MM.1S (cell line): ENCODE measurements at regions not wholly inside any gene's neighbourhood (a gene's known extent, or its start where the extent isn't known, plus 50 kb on each side); places are given as distances from the start of the nearest gene placed in this dataset.

Experiments used
- CTCF ChIP-seq: fragments of 300-600 bp; sonication (generic); IDR thresholded peaks from 2 replicates; pipeline ENCODE4 v1.5.1; 2016; ENCODE audit warnings: antibody characterized with exemption, low read length, mixed read lengths
- EZH2 ChIP-seq: fragments of 300-600 bp; sonication (generic); optimal IDR thresholded peaks from 2 replicates; pipeline ENCODE3; 2017; ENCODE audit warnings: low read depth, mild to moderate bottlenecking, antibody characterized with exemption, low read length, mixed read lengths
- EZH2phosphoT487 ChIP-seq: fragments of 300-600 bp; sonication (generic); IDR thresholded peaks from 2 replicates; pipeline ENCODE4 v1.6.1; 2018; ENCODE audit warnings: antibody characterized with exemption, low read length

GRCh38 chr10:117728087-117728486 is 185.5 kb downstream of the EMX2 start:
- TF ChIP-seq CTCF (no peak), EZH2 (no peak), EZH2phosphoT487 (no peak)
